Prostate gland (tissue), 2 donors: ENCODE measurements at regions not wholly inside any gene's neighbourhood (a gene's known extent, or its start where the extent isn't known, plus 50 kb on each side); places are given as distances from the start of the nearest gene placed in this dataset.

Source experiments
- POLR2A ChIP-seq: fragments of 450-650 bp; IDR thresholded peaks from one replicate; pipeline ENCODE4 v1.6.1; 2016; ENCODE audit warnings: antibody characterized with exemption, mild to moderate bottlenecking
- TF ChIP-seq, protein P1 (sequence below), 4 experiments: fragments of 200-600 bp in 2 of 4; fragments of 450-650 bp in 2 of 4; sonication (generic) in 2 of 4; IDR thresholded peaks; 1 replicate in 3 of 4; 2 replicates in 1 of 4; pipeline ENCODE4 v1.5.1; 2016 to 2019; ENCODE audit warnings: antibody characterized with exemption in 4 of 4, mild to moderate bottlenecking in 2 of 4, moderate library complexity in 2 of 4

DNA sequence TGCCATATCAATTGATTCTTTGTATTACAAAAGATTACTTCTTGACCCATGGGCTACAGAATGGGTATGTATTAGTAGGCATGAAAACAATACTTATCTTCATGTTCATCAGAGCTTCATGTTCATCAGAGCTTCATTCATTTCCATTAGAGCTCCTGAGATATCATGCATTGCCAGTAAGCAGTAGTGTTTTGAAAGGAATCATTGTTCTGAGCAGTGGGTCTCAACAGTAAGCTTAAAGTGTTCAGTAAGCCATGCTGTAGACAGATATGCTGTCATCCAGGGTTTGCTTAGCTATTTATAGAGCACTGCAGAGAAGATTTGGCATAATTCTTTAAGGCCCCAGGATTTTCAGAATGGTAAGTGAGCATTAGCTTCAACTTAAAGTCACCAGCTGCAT, 596.1 kb downstream of the ZNF385D start:
- TF ChIP-seq, protein P1, sequence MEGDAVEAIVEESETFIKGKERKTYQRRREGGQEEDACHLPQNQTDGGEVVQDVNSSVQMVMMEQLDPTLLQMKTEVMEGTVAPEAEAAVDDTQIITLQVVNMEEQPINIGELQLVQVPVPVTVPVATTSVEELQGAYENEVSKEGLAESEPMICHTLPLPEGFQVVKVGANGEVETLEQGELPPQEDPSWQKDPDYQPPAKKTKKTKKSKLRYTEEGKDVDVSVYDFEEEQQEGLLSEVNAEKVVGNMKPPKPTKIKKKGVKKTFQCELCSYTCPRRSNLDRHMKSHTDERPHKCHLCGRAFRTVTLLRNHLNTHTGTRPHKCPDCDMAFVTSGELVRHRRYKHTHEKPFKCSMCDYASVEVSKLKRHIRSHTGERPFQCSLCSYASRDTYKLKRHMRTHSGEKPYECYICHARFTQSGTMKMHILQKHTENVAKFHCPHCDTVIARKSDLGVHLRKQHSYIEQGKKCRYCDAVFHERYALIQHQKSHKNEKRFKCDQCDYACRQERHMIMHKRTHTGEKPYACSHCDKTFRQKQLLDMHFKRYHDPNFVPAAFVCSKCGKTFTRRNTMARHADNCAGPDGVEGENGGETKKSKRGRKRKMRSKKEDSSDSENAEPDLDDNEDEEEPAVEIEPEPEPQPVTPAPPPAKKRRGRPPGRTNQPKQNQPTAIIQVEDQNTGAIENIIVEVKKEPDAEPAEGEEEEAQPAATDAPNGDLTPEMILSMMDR (IDR thresholded peaks at IDR 0.05): no peak
- no peak for TF ChIP-seq POLR2A
